Endodermal cell (in vitro differentiated cells): ENCODE measurements at regions not wholly inside any gene's neighbourhood (a gene's known extent, or its start where the extent isn't known, plus 50 kb on each side); places are given as distances from the start of the nearest gene placed in this dataset.

Experiments
- DNase-seq: peaks from one replicate; pipeline ENCODE4 v3.0.0-alpha.2; 2017
- H3K27ac ChIP-seq: 2 replicates; pipeline ENCODE4 v1.5.1; 2013; ENCODE audit warnings: mild to moderate bottlenecking, low read depth, low read length, moderate library complexity
- H3K27me3 ChIP-seq: 2 replicates; pipeline ENCODE4 v1.6.1; 2013; ENCODE audit warnings: mild to moderate bottlenecking, low read length, moderate library complexity; ENCODE audit not compliant: insufficient read depth, control insufficient read depth, poor library complexity, severe bottlenecking
- H3K36me3 ChIP-seq: 2 replicates; pipeline ENCODE4 v1.7.0; 2013; ENCODE audit warnings: mild to moderate bottlenecking, low read length, moderate library complexity; ENCODE audit not compliant: control insufficient read depth, insufficient read depth
- H3K4me1 ChIP-seq: one replicate; pipeline ENCODE4 v1.7.0; 2013; ENCODE audit warnings: low read length; ENCODE audit not compliant: control insufficient read depth, insufficient read depth
- H3K4me3 ChIP-seq: 2 replicates; pipeline ENCODE4 v1.5.1; 2013; ENCODE audit warnings: mild to moderate bottlenecking, low read length, moderate library complexity
- H3K9ac ChIP-seq: 2 replicates; pipeline ENCODE4 v1.6.1; 2013; ENCODE audit warnings: mild to moderate bottlenecking, low read length, moderate library complexity; ENCODE audit not compliant: poor library complexity, severe bottlenecking; ENCODE audit errors: extremely low read depth
- H3K9me3 ChIP-seq: 2 replicates; pipeline ENCODE4 v1.6.1; 2013; ENCODE audit warnings: mild to moderate bottlenecking, low read length, moderate library complexity; ENCODE audit not compliant: control insufficient read depth
- H3K27ac Mint-ChIP-seq: 2 replicates; pipeline ENCODE4 v1.8.0; 2020; ENCODE audit warnings: mixed read lengths
- H3K27me3 Mint-ChIP-seq: 2 replicates; pipeline ENCODE4 v1.8.0; 2021; ENCODE audit warnings: mild to moderate bottlenecking, mixed read lengths; ENCODE audit not compliant: insufficient read depth
- H3K36me3 Mint-ChIP-seq: 2 replicates; pipeline ENCODE4 v1.8.0; 2020; ENCODE audit warnings: low read depth, mixed read lengths
- H3K4me1 Mint-ChIP-seq: 2 replicates; pipeline ENCODE4 v1.8.0; 2020; ENCODE audit warnings: mixed read lengths
- H3K4me3 Mint-ChIP-seq: 2 replicates; pipeline ENCODE4 v1.8.0; 2020; ENCODE audit warnings: mild to moderate bottlenecking, moderate library complexity, mixed read lengths
- H3K9me3 Mint-ChIP-seq: 2 replicates; pipeline ENCODE4 v1.8.0; 2020; ENCODE audit warnings: mild to moderate bottlenecking, mixed read lengths
- CTCF ChIP-seq: fragments of 200-600 bp; sonication (generic); conservative IDR thresholded peaks from 2 replicates; pipeline ENCODE4 v1.5.0; 2021; ENCODE audit warnings: antibody characterized with exemption, mild to moderate bottlenecking
- WGBS, 2 experiments: methylation state at CpG; one replicate each; pipeline versions ENCODE4 v1.1.5 to v1.1.7; 2013; ENCODE audit warnings: missing lambda C conversion rate in 2 of 2, mixed read lengths in 1 of 2; ENCODE audit not compliant: insufficient coverage in 1 of 2, insufficient read length in 1 of 2; 5-methylcytosine and 5-hydroxymethylcytosine counted together

DNA sequence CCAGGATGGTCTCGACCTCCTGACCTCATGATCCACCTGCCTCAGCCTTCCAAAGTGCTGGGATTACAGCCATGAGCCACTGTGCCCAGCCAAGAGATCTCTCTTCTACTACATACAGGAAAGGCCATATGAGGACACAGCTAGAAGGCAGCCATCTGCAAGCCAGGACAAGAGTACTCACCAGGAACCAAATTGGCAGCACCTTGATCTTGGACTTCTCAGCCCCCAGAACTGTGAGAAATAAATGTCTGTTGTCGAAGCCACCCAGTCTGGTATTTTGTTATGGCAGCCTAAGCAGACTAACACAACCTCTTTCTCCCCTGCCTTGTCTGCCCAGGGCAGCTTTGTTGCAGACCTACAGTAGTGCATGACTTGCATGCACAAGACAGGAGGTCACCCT, 211.3 kb upstream of the HAAO start:
- Histone ChIP-seq H3K36me3 (no peaks in the 10 kb centered on the region), H3K27me3 (no peaks in the 10 kb centered on the region), H3K9me3 (peaks cover 8% of the 10 kb centered on the region), H3K27ac (no peak overlapping the region), H3K4me1 (peaks cover 7% of the 10 kb centered on the region), H3K4me3 (no peak overlapping the region), H3K9ac (no peak overlapping the region)
- Mint-ChIP-seq H3K4me3 (no peak overlapping the region), H3K36me3 (no peaks in the 10 kb centered on the region), H3K27ac (no peak overlapping the region), H3K4me1 (peaks cover 31% of the 10 kb centered on the region), H3K9me3 (peaks cover 8% of the 10 kb centered on the region), H3K27me3 (no peaks in the 10 kb centered on the region)
- peak; percentile 14 for DNase-seq
- no peak for TF ChIP-seq CTCF
- 80 to 96% methylated on average over 1 to 2 of the region's 2 CpGs for WGBS, 2 experiments

- Mint-ChIP-seq H3K9me3 (peaks cover 1% of the 10 kb centered on the region), H3K4me1 (peaks cover 31% of the 10 kb centered on the region), H3K27me3 (no peaks in the 10 kb centered on the region), H3K27ac (no peak overlapping the region), H3K4me3 (no peak overlapping the region), H3K36me3 (no peaks in the 10 kb centered on the region)
- H3K9me3 ChIP-seq, result no peaks in the 10 kb centered on the region
- H3K27me3 ChIP-seq, result no peaks in the 10 kb centered on the region
- DNase-seq, result peak; percentile 17
- WGBS, 2 experiments, result 92 to 98% methylated on average over 5 of the region's 5 CpGs
- TF ChIP-seq CTCF, result no peak
- no peaks in the 10 kb centered on the region for H3K36me3 ChIP-seq
- no peak overlapping the region for H3K27ac ChIP-seq
- no peak overlapping the region for H3K4me3 ChIP-seq
- peaks cover 7% of the 10 kb centered on the region for H3K4me1 ChIP-seq
- H3K9ac ChIP-seq, result no peak overlapping the region
Observed at GRCh38 chr2:43001787-43002468, 209.5 kb upstream of the HAAO start.

- Histone ChIP-seq H3K27ac (no peak overlapping the region), H3K27me3 (no peaks in the 10 kb centered on the region), H3K4me1 (peaks cover 7% of the 10 kb centered on the region), H3K9ac (no peak overlapping the region), H3K4me3 (no peak overlapping the region), H3K9me3 (peaks cover 2% of the 10 kb centered on the region), H3K36me3 (no peaks in the 10 kb centered on the region)
- no peak overlapping the region for H3K4me3 Mint-ChIP-seq
- H3K27ac Mint-ChIP-seq, result no peak overlapping the region
- 96 to 100% methylated on average over 2 to 4 of the region's 4 CpGs for WGBS, 2 experiments
- no peaks in the 10 kb centered on the region for H3K27me3 Mint-ChIP-seq
- peaks cover 7% of the 10 kb centered on the region for H3K9me3 Mint-ChIP-seq
- H3K36me3 Mint-ChIP-seq, result peaks cover 3% of the 10 kb centered on the region
- H3K4me1 Mint-ChIP-seq, result peaks cover 31% of the 10 kb centered on the region
- peak; percentile 8 for DNase-seq
- no peak for TF ChIP-seq CTCF
Observed at GRCh38 chr2:43001055-43001378, 208.6 kb upstream of the HAAO start.
